ENCODE measurements at regions not wholly inside any gene's neighbourhood (a gene's known extent, or its start where the extent isn't known, plus 50 kb on each side); places are given as distances from the start of the nearest gene placed in this dataset.

GRCh38 chr2:60230596-60230995, 322.9 kb downstream of the BCL11A start:
- no peak overlapping the region for H3K4me3 ChIP-seq
- no peaks in the 10 kb centered on the region for H3K27me3 ChIP-seq (replicated peaks; ENCODE audit: insufficient read depth)
- DNase-seq = no peak
- H2AFZ ChIP-seq = no peak overlapping the region
- in situ Hi-C loops (cut with MboI) = no loop called here
- H3F3A ChIP-seq (ENCODE audit: insufficient read depth) = no peaks in the 10 kb centered on the region
- no peaks in the 10 kb centered on the region for H4K20me1 ChIP-seq (ENCODE audit: insufficient read depth)
- no peaks in the 10 kb centered on the region for H3K9me3 ChIP-seq (ENCODE audit: low read depth)
- 5 to 17% methylated on average over 2 of the region's 2 CpGs for WGBS, 2 experiments (ENCODE audit: low coverage in 1 of 2, low lambda C conversion rate in 2 of 2, missing lambda C conversion rate in 2 of 2)
- H3K9ac ChIP-seq = no peak overlapping the region
- no peaks in the 10 kb centered on the region for H3K9me2 ChIP-seq (ENCODE audit: insufficient read depth)
- no peak overlapping the region for H3K27ac ChIP-seq
- H3K4me1 ChIP-seq (ENCODE audit: insufficient read depth) = no peaks in the 10 kb centered on the region
- H3K4me2 ChIP-seq (ENCODE audit: unreplicated experiment) = no peak overlapping the region
- no peak for TF ChIP-seq EZH2 (IDR thresholded peaks at IDR 0.05; ENCODE audit: insufficient read depth, poor library complexity, severe bottlenecking)
- no peak for TF ChIP-seq EZH2phosphoT487 (IDR thresholded peaks at IDR 0.05; ENCODE audit: insufficient read depth, low read depth)
- H3K36me3 ChIP-seq (ENCODE audit: low read depth) = no peaks in the 10 kb centered on the region
- H3K79me2 ChIP-seq (ENCODE audit: insufficient read depth) = no peaks in the 10 kb centered on the region

- Histone ChIP-seq H3K4me1 (ENCODE audit: insufficient read depth) (no peaks in the 10 kb centered on the region), H2AFZ (no peak overlapping the region), H4K20me1 (ENCODE audit: insufficient read depth) (no peaks in the 10 kb centered on the region), H3K9me3 (ENCODE audit: low read depth) (no peaks in the 10 kb centered on the region), H3K4me3 (no peak overlapping the region), H3F3A (ENCODE audit: insufficient read depth) (no peaks in the 10 kb centered on the region), H3K36me3 (ENCODE audit: low read depth) (no peaks in the 10 kb centered on the region), H3K9ac (no peak overlapping the region), H3K27me3 (replicated peaks; ENCODE audit: insufficient read depth) (no peaks in the 10 kb centered on the region), H3K4me2 (ENCODE audit: unreplicated experiment) (no peak overlapping the region), H3K9me2 (ENCODE audit: insufficient read depth) (no peaks in the 10 kb centered on the region), H3K27ac (no peak overlapping the region), H3K79me2 (ENCODE audit: insufficient read depth) (no peaks in the 10 kb centered on the region)
- in situ Hi-C loops (cut with MboI) = no loop called here
- WGBS, 2 experiments (ENCODE audit: low coverage in 1 of 2, low lambda C conversion rate in 2 of 2, missing lambda C conversion rate in 2 of 2) = 2 to 3% methylated on average over 6 of the region's 6 CpGs
- TF ChIP-seq EZH2phosphoT487 (IDR thresholded peaks at IDR 0.05; ENCODE audit: insufficient read depth, low read depth) (no peak), EZH2 (IDR thresholded peaks at IDR 0.05; ENCODE audit: insufficient read depth, poor library complexity, severe bottlenecking) (no peak)
- no peak for DNase-seq
Measured at GRCh38 chr2:60230037-60230436, 323.4 kb downstream of the BCL11A start.

DNA sequence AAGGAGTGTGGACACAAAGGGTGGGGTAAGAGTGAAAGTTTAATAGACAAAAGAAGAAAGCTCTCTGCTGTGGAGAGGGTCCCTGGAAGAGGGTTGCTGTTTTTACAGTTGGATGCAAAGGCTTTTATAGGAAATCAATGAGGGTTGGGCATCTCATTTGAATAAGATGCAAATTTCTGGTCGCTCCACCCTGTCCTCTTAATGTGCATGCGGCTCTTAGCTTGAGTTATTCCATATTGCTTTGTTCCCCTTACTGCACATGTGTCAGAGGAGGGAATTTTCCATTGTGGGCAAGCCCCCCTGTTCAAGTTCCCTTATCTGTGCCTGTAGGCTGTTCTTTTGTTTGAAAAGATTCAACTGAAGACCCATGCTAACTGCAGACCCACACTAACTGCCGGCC, 326.5 kb downstream of the BCL11A start:
- no peaks in the 10 kb centered on the region for H3K27me3 ChIP-seq (replicated peaks; ENCODE audit: insufficient read depth)
- no peak overlapping the region for H3K9ac ChIP-seq
- no peaks in the 10 kb centered on the region for H3K79me2 ChIP-seq (ENCODE audit: insufficient read depth)
- no peaks in the 10 kb centered on the region for H3F3A ChIP-seq (ENCODE audit: insufficient read depth)
- no peak overlapping the region for H2AFZ ChIP-seq
- no peaks in the 10 kb centered on the region for H3K4me1 ChIP-seq (ENCODE audit: insufficient read depth)
- H3K9me3 ChIP-seq (ENCODE audit: low read depth) = no peaks in the 10 kb centered on the region
- H3K36me3 ChIP-seq (ENCODE audit: low read depth) = no peaks in the 10 kb centered on the region
- no peak overlapping the region for H3K4me2 ChIP-seq (ENCODE audit: unreplicated experiment)
- H4K20me1 ChIP-seq (ENCODE audit: insufficient read depth) = no peaks in the 10 kb centered on the region
- no peaks in the 10 kb centered on the region for H3K9me2 ChIP-seq (ENCODE audit: insufficient read depth)
- no peak for TF ChIP-seq EZH2 (IDR thresholded peaks at IDR 0.05; ENCODE audit: insufficient read depth, poor library complexity, severe bottlenecking)
- no peak for TF ChIP-seq EZH2phosphoT487 (IDR thresholded peaks at IDR 0.05; ENCODE audit: insufficient read depth, low read depth)
- 46 to 50% methylated on average over 3 of the region's 3 CpGs for WGBS, 2 experiments (ENCODE audit: low coverage in 1 of 2, low lambda C conversion rate in 2 of 2, missing lambda C conversion rate in 2 of 2)
- no peak for DNase-seq
- no peak overlapping the region for H3K4me3 ChIP-seq
- in situ Hi-C loops (cut with MboI) = no loop called here
- no peak overlapping the region for H3K27ac ChIP-seq

DNA sequence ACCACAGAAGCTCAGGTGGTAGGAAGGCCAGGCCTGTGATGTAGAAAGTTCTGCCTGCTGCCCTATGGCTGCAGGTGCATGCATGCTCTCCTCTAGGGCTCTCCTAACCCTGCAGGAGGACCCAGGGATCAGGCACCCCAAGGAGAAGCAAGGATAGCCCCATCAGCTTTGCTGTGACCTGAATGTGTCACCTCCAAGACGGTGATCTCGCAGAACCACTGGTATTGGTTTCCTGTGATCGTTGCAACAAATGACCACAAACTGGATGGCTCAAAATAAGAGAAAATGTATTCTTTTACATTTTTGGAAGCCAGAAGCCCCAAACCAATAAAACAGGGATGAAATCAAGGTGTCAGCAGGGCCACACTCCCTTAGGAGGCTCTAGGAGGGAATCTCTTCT, 327.3 kb downstream of the BCL11A start:
- WGBS, 2 experiments (ENCODE audit: low coverage in 1 of 2, low lambda C conversion rate in 2 of 2, missing lambda C conversion rate in 2 of 2) = 58 to 72% methylated on average over 3 of the region's 3 CpGs
- Histone ChIP-seq H3K4me1 (ENCODE audit: insufficient read depth) (no peaks in the 10 kb centered on the region), H3K79me2 (ENCODE audit: insufficient read depth) (no peaks in the 10 kb centered on the region), H2AFZ (no peak overlapping the region), H3K4me2 (ENCODE audit: unreplicated experiment) (no peak overlapping the region), H3K27ac (no peak overlapping the region), H3K9ac (no peak overlapping the region), H3K27me3 (replicated peaks; ENCODE audit: insufficient read depth) (no peaks in the 10 kb centered on the region), H3K9me3 (ENCODE audit: low read depth) (no peaks in the 10 kb centered on the region), H3K36me3 (ENCODE audit: low read depth) (no peaks in the 10 kb centered on the region), H4K20me1 (ENCODE audit: insufficient read depth) (no peaks in the 10 kb centered on the region), H3K9me2 (ENCODE audit: insufficient read depth) (no peaks in the 10 kb centered on the region), H3F3A (ENCODE audit: insufficient read depth) (no peaks in the 10 kb centered on the region), H3K4me3 (no peak overlapping the region)
- in situ Hi-C loops (cut with MboI) = no loop called here
- no peak for TF ChIP-seq EZH2phosphoT487 (IDR thresholded peaks at IDR 0.05; ENCODE audit: insufficient read depth, low read depth)
- TF ChIP-seq EZH2 (IDR thresholded peaks at IDR 0.05; ENCODE audit: insufficient read depth, poor library complexity, severe bottlenecking) = no peak
- DNase-seq = no peak

DNA sequence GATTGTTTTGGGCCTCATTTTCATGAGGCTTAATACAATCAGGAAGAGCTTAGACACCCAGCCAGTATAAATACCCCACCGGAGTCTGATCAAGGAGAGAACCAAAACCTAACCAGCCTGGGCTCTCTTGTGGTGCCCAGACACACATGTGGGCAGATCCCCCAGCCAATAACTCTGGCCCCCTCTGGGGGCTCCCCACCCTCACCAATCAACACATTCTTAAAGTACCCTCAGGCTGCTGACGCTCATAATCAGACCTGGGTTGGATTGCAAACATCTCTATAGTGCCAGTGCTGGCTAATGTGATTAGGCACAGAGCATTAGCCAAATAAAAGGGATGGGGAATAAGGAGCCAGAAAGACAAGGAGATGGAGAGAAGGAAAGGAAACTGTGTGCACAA, 329.6 kb downstream of the BCL11A start:
- Histone ChIP-seq H3K27me3 (replicated peaks; ENCODE audit: insufficient read depth) (no peaks in the 10 kb centered on the region), H3K9me3 (ENCODE audit: low read depth) (no peaks in the 10 kb centered on the region), H3K9me2 (ENCODE audit: insufficient read depth) (no peaks in the 10 kb centered on the region), H3K9ac (no peak overlapping the region), H3K27ac (no peak overlapping the region), H3K4me2 (ENCODE audit: unreplicated experiment) (no peak overlapping the region), H3F3A (ENCODE audit: insufficient read depth) (no peaks in the 10 kb centered on the region), H3K4me3 (no peak overlapping the region), H3K79me2 (ENCODE audit: insufficient read depth) (no peaks in the 10 kb centered on the region), H3K36me3 (ENCODE audit: low read depth) (no peaks in the 10 kb centered on the region), H3K4me1 (ENCODE audit: insufficient read depth) (no peaks in the 10 kb centered on the region), H4K20me1 (ENCODE audit: insufficient read depth) (no peaks in the 10 kb centered on the region), H2AFZ (no peak overlapping the region)
- in situ Hi-C loops (cut with MboI) = no loop called here
- no peak for TF ChIP-seq EZH2 (IDR thresholded peaks at IDR 0.05; ENCODE audit: insufficient read depth, poor library complexity, severe bottlenecking)
- TF ChIP-seq EZH2phosphoT487 (IDR thresholded peaks at IDR 0.05; ENCODE audit: insufficient read depth, low read depth) = no peak
- 42 to 59% methylated on average over 2 of the region's 2 CpGs for WGBS, 2 experiments (ENCODE audit: low coverage in 1 of 2, low lambda C conversion rate in 2 of 2, missing lambda C conversion rate in 2 of 2)
- no peak for DNase-seq

Measured in GM23248 (cell line).